Keratinocyte (primary cell): ENCODE measurements at regions not wholly inside any gene's neighbourhood (a gene's known extent, or its start where the extent isn't known, plus 50 kb on each side); places are given as distances from the start of the nearest gene placed in this dataset.

Source experiments
- DNase-seq: peaks from one replicate; pipeline ENCODE4 v3.0.0-alpha.2; 2011; ENCODE audit warnings: low read depth, missing footprints, low spot score
- FAIRE-seq: peaks from 2 replicates; lab custom pipeline; 2011; peaks lifted over from hg19 to GRCh38; lab: Jason Lieb, UNC
- H2AFZ ChIP-seq: 2 replicates; pipeline ENCODE4 v1.6.0; 2012; ENCODE audit warnings: low read length, control low read depth, inconsistent platforms; ENCODE audit not compliant: control insufficient read depth
- H3K27ac ChIP-seq: 2 replicates; pipeline ENCODE4 v1.5.1; 2011; ENCODE audit warnings: low read length; ENCODE audit not compliant: control insufficient read depth, insufficient read depth
- H3K27me3 ChIP-seq: 3 replicates; pipeline ENCODE4 v1.6.0; 2011; ENCODE audit warnings: low read length; ENCODE audit not compliant: control insufficient read depth, insufficient read depth; ENCODE audit errors: extremely low read depth
- H3K36me3 ChIP-seq, 2 experiments: 2 replicates in 1 of 2; 3 replicates in 1 of 2; pipeline ENCODE4 v1.5.1; 2011; ENCODE audit warnings: low read length in 2 of 2, mild to moderate bottlenecking in 1 of 2; ENCODE audit not compliant: control insufficient read depth in 2 of 2, insufficient read depth in 2 of 2; ENCODE audit errors: extremely low read depth in 1 of 2
- H3K4me1 ChIP-seq: 3 replicates; pipeline ENCODE4 v1.5.1; 2011; ENCODE audit warnings: low read length; ENCODE audit not compliant: control insufficient read depth, insufficient read depth; ENCODE audit errors: extremely low read depth
- H3K4me2 ChIP-seq: 3 replicates; pipeline ENCODE4 v1.6.0; 2011; ENCODE audit warnings: low read depth, low read length; ENCODE audit not compliant: control insufficient read depth, insufficient read depth; ENCODE audit errors: extremely low read depth
- H3K4me3 ChIP-seq, 3 experiments: fragments of 200-600 bp in 1 of 3; sonication (generic) in 1 of 3; 2 replicates in 2 of 3; 3 replicates in 1 of 3; pipeline ENCODE4 v1.5.1; 2011 to 2016; ENCODE audit warnings: low read length in 3 of 3, mild to moderate bottlenecking in 3 of 3, control low read depth in 2 of 3, inconsistent platforms in 1 of 3, low read depth in 1 of 3, mixed read lengths in 1 of 3, mixed run types in 1 of 3, moderate library complexity in 1 of 3; ENCODE audit not compliant: control insufficient read depth in 2 of 3, insufficient read depth in 2 of 3; ENCODE audit errors: extremely low read depth in 1 of 3
- H3K79me2 ChIP-seq: 2 replicates; pipeline ENCODE4 v1.6.0; 2012; ENCODE audit warnings: low read length; ENCODE audit not compliant: control insufficient read depth, insufficient read depth
- H3K9ac ChIP-seq: 3 replicates; pipeline ENCODE4 v1.6.0; 2011; ENCODE audit warnings: low read length; ENCODE audit not compliant: control insufficient read depth, insufficient read depth; ENCODE audit errors: extremely low read depth
- H3K9me1 ChIP-seq: 3 replicates; pipeline ENCODE4 v1.6.0; 2011; ENCODE audit warnings: low read length; ENCODE audit not compliant: control insufficient read depth, insufficient read depth; ENCODE audit errors: extremely low read depth
- H3K9me3 ChIP-seq: 2 replicates; pipeline ENCODE4 v1.5.1; 2012; ENCODE audit warnings: low read depth, low read length; ENCODE audit not compliant: control insufficient read depth
- H4K20me1 ChIP-seq: 3 replicates; pipeline ENCODE4 v1.6.0; 2011; ENCODE audit warnings: low read length; ENCODE audit not compliant: control insufficient read depth, insufficient read depth; ENCODE audit errors: extremely low read depth
- CTCF ChIP-seq, 3 experiments: IDR thresholded peaks in 1 of 3; conservative IDR thresholded peaks in 1 of 3; optimal IDR thresholded peaks in 1 of 3; 2 replicates in 2 of 3; 3 replicates in 1 of 3; pipeline versions ENCODE3 to v1.5.1; 2011; ENCODE audit warnings: low read length in 3 of 3, mild to moderate bottlenecking in 3 of 3, moderate library complexity in 2 of 3, control low read depth in 1 of 3, inconsistent platforms in 1 of 3; ENCODE audit not compliant: insufficient read depth in 2 of 3; ENCODE audit errors: extremely low read depth in 1 of 3
- EZH2 ChIP-seq: IDR thresholded peaks from one replicate; pipeline ENCODE4 v1.6.1; 2012; ENCODE audit warnings: inconsistent platforms, mild to moderate bottlenecking, low read length, moderate library complexity
- dilution Hi-C: fragments of 300-500 bp; cut with MboI; formaldehyde crosslinking; loops from one replicate; pipeline ENCODE4 v1.7.0; 2020; ENCODE audit warnings: low sequenced_read_pairs; ENCODE audit not compliant: extremely low pct_ligation_motif_present

DNA sequence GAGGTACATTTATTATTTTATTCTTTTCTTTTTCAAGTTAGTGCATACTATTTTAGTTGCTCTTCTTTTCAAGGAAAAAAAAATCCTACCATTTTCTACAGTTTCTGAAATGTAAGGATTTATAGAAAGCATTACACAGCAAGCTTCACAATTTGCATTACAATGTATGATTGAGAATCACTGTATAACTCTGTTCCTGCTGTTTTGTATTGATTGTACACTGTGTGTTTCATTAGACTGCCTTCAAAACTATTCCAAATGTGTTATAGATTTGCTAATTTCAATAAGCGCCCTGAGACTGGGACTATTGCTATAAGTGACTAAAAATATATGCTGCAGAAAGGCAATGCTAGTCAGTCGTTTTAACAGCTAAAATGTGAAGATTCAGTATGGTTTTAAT, 479.7 kb upstream of the EYS start:
- Histone ChIP-seq H3K4me3 (no peak overlapping the region), H3K27ac (no peak overlapping the region)
- dilution Hi-C loops: no loop called here

GRCh38 chr6:66184091-66184490, 477.1 kb upstream of the EYS start:
- Histone ChIP-seq H3K36me3 (no peaks in the 10 kb centered on the region), H3K9me1 (no peaks in the 10 kb centered on the region), H4K20me1 (no peaks in the 10 kb centered on the region), H3K4me2 (no peak overlapping the region), H3K9ac (no peak overlapping the region), H3K27ac (no peak overlapping the region), H3K9me3 (no peaks in the 10 kb centered on the region), H2AFZ (no peak overlapping the region), H3K79me2 (no peaks in the 10 kb centered on the region), H3K4me1 (no peaks in the 10 kb centered on the region), H3K4me3 (no peak overlapping the region), H3K27me3 (no peaks in the 10 kb centered on the region)
- dilution Hi-C loops: no loop called here
- TF ChIP-seq EZH2: no peak
- FAIRE-seq (no peak), DNase-seq (no peak)

More for the DNA sequence above, 479.7 kb upstream of the EYS start:
- no peak overlapping the region for H3K9ac ChIP-seq
- H3K36me3 ChIP-seq: no peaks in the 10 kb centered on the region
- no peak overlapping the region for H2AFZ ChIP-seq
- H3K4me1 ChIP-seq: no peaks in the 10 kb centered on the region
- DNase-seq (no peak), FAIRE-seq (no peak)
- H3K79me2 ChIP-seq: no peaks in the 10 kb centered on the region
- TF ChIP-seq CTCF (optimal IDR thresholded peaks at IDR 0.05 in 1 of 3, IDR thresholded peaks at IDR 0.05 in 1 of 3, conservative IDR thresholded peaks at IDR 0.05 in 1 of 3; ENCODE audit: extremely low read depth in 1 of 3, insufficient read depth in 2 of 3, low read length in 3 of 3) (no peak), EZH2 (no peak)
- no peaks in the 10 kb centered on the region for H3K9me3 ChIP-seq
- H4K20me1 ChIP-seq: no peaks in the 10 kb centered on the region
- no peak overlapping the region for H3K4me2 ChIP-seq
- no peaks in the 10 kb centered on the region for H3K9me1 ChIP-seq
- no peaks in the 10 kb centered on the region for H3K27me3 ChIP-seq

DNA sequence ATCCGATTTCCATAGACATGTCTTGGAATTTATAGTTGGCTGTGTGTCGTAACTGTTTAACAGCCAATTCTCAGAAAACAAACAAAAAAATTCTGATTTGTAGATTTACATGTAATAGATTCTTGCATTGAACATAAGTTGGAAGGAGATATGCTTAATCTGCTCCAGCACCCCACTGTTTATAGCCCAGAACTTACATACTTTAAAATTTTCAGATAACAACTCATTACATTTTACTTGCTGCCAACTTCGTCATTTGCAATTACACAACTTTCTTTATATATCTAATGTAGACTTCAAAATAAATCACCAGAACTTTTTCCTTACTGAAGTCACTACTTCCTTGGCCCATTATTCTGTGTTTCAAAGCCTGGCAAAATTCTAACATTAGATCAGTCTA, 472.3 kb upstream of the EYS start:
- no peaks in the 10 kb centered on the region for H3K9me3 ChIP-seq
- no peaks in the 10 kb centered on the region for H3K9me1 ChIP-seq
- H2AFZ ChIP-seq: no peak overlapping the region
- H3K27ac ChIP-seq: no peak overlapping the region
- H3K4me2 ChIP-seq: no peak overlapping the region
- TF ChIP-seq EZH2 (no peak), CTCF (optimal IDR thresholded peaks at IDR 0.05 in 1 of 3, IDR thresholded peaks at IDR 0.05 in 1 of 3, conservative IDR thresholded peaks at IDR 0.05 in 1 of 3; ENCODE audit: extremely low read depth in 1 of 3, insufficient read depth in 2 of 3, low read length in 3 of 3) (no peak)
- H3K4me1 ChIP-seq: no peaks in the 10 kb centered on the region
- no peaks in the 10 kb centered on the region for H4K20me1 ChIP-seq
- FAIRE-seq: no peak
- no peak overlapping the region for H3K4me3 ChIP-seq
- H3K79me2 ChIP-seq: no peaks in the 10 kb centered on the region
- no peak overlapping the region for H3K9ac ChIP-seq
- no peaks in the 10 kb centered on the region for H3K36me3 ChIP-seq
- dilution Hi-C loops: no loop called here
- H3K27me3 ChIP-seq: no peaks in the 10 kb centered on the region
- DNase-seq: no peak
